Femur (tissue), 1 donor: ENCODE measurements at regions not wholly inside any gene's neighbourhood (a gene's known extent, or its start where the extent isn't known, plus 50 kb on each side); places are given as distances from the start of the nearest gene placed in this dataset.

Experiments used
- DNase-seq: peaks from one replicate; pipeline ENCODE4 v3.0.0-alpha.2; 2017

- DNase-seq = no peak
Observed at GRCh38 chr21:35136586-35137219, 87.6 kb upstream of the RUNX1 start.

DNA sequence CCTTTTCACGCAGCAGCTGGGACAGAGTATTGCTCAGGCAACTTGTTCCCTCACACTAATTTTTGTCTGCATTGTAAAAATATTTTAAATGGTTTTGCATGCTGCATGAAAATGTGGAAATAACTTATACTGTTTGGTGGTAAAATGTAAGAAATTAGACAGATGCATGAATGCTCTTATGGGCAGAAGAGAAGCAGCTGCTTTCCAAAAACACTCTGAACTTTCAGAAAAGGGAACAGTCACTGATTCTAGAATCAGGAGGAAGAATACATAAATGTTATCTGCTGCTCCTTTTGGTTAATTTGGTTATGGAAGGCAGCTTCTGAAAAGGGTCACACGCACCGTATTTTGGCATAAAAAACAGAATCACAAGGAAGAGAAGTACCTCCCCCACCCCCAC lies 87.0 kb upstream of the RUNX1 start:
- DNase-seq = no peak

- no peak for DNase-seq
Observed at GRCh38 chr21:35135481-35135880, 86.4 kb upstream of the RUNX1 start.

- DNase-seq = no peak
Observed at GRCh38 chr21:35134309-35134708, 85.2 kb upstream of the RUNX1 start.

DNA sequence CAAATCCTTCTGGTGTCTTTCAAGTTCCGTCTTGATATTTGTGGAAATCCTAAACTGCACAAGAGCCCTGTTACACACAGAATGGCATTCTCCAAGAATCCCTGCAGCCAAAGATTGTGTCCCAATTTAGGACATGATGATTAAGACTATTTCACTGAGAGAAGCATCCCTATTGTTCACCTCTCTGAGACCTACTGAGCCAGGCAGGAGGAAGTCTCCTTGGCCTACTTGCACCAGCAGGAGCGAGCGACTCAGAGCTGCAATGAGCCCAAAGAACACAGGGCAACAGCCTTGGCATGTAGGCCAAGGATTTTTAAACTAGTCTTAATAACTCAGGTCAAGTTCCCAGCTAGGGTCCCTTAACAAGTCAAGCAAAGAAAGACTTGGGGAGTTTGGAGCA lies 79.4 kb upstream of the RUNX1 start:
- DNase-seq = no peak

GRCh38 chr21:35127851-35128250 lies 78.7 kb upstream of the RUNX1 start:
- no peak for DNase-seq

DNA sequence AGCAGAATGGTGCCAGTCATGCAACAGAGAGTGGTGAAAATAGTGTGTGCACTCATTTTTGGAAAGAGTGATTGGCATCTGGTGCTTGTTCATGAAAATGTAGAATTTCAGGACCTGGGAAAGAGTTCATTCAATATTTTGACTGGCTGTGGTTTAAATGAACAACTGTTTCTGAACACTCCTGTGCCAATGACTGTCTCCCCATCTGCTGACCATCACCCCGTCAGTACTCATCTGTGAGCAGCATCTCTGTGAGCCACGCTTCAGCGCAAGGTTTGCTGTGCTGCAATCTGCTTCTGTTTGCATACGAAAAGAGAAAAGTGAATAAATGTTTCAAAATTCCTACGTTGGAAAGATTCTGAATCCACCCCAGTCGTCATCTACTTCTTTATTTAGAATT lies 77.9 kb upstream of the RUNX1 start:
- DNase-seq = no peak

DNA sequence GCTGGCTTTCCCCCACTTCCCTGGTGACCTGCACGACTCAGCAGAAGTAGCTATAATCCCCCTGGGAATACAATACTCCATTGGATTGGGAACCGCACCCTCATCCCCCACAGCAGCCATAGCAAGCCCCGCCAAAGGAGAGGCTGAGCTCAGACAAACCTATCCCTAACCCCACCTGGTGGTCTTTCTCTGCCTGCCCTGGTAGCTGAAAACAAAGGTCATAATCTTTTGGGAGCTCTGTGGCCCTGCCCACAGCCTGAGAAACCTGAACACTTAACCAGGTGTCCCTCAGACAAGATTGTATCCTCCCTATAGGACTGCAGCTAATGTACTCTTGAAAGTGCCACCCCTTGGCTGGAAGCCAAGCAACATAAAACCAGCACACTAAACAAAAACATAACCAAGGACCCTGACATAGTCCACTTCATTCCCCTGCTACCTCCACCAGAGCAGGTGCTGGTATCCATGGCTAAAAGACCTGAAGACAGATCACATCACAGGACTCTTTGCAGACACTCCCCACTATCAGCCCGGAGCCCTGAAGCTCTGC lies 71.6 kb upstream of the RUNX1 start:
- no peak for DNase-seq

GRCh38 chr21:35119501-35120047 lies 70.5 kb upstream of the RUNX1 start:
- DNase-seq = no peak

- DNase-seq = no peak
Observed at GRCh38 chr21:35116777-35117176, 67.7 kb upstream of the RUNX1 start.

DNA sequence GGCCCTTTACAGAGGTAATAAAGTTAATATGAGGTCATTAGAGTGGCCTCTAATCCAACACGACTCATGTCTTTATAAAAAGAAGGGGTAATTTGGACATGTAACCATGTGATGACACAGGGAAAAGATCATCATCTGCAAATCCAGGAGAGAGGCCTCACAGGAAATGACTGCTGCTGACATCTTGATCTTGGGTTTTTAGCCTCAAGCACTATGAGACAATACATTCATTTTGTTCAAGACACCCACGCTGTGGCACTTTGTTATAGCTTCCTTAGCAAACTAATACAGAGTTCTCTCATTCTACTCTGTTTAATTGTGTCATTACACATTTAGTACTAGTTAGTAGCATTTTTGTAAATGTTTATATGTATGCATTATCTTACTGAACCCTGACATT lies 64.0 kb upstream of the RUNX1 start:
- no peak for DNase-seq

GRCh38 chr21:35111321-35111930 lies 62.3 kb upstream of the RUNX1 start:
- DNase-seq = no peak

DNA sequence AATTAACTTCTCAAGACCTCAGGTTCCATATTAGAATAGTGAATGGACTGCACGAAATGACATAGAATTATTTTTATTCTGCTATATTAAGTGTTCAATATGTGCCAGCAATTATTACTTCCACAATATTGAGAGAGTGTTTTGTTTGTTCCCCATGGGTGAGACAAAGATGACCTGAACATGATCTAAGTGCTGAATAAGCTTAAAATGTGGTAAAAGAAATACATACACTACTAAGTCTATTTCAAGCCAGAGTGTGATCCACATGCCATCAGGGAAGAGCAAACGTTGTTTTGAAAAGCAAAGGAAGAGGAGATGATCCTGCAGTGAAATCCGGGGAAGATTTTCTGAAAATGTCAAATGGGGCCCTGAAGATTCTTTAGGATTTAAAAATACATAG lies 59.8 kb upstream of the RUNX1 start:
- no peak for DNase-seq

- DNase-seq = no peak
Observed at GRCh38 chr21:35107520-35107919, 58.4 kb upstream of the RUNX1 start.

DNA sequence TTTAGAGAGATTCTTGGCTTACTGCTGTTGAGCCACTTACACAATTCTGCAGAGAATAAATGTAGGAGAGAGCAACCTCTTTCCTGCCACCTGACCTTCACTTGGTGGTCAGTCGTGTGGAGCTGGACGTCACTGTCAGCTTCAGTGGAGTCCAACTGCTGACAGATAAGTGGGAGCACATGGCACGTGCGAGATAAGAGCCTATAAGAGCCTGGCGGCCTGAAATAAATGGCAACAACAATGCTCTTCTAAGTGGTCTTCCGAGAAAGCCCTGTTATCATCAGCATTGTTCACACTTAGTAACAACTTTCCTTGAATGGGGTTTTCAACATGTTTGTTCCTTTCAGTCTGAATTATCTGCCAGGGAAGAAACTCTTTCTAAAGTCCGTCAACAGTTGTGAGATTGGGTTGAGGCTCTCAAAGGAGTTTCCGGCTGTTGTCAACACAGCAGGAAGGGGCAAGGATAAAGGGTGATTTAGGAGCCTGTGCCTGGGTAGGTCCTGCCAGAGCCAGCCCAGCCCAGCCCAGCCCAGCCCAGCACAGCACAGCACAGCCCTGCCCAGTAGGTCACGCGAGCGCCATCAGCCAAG lies 57.2 kb upstream of the RUNX1 start:
- DNase-seq = no peak

- peak; percentile 43 for DNase-seq
Observed at GRCh38 chr21:35102488-35103371, 53.6 kb upstream of the RUNX1 start.

GRCh38 chr21:35100349-35100811 lies 51.3 kb upstream of the RUNX1 start:
- no peak for DNase-seq

GRCh38 chr21:35099310-35099709 lies 50.2 kb upstream of the RUNX1 start:
- DNase-seq = no peak
